Vagina (tissue), 2 donors: ENCODE measurements at regions not wholly inside any gene's neighbourhood (a gene's known extent, or its start where the extent isn't known, plus 50 kb on each side); places are given as distances from the start of the nearest gene placed in this dataset.

ENCODE experiments used
- DNase-seq, 2 donors: peaks; one replicate each; pipeline ENCODE4 v3.0.0-alpha.2; 2017; ENCODE audit errors: extremely low spot score in 2 of 2
- H3K27ac ChIP-seq: fragments of 200-600 bp; sonication (generic); one replicate; pipeline ENCODE4 v1.5.1; 2019
- H3K27me3 ChIP-seq: fragments of 200-600 bp; sonication (generic); one replicate; pipeline ENCODE4 v1.5.1; 2019
- H3K36me3 ChIP-seq, 2 donors: fragments of 200-600 bp; sonication (generic); one replicate each; pipeline ENCODE4 v1.5.1; 2017 to 2019
- H3K4me1 ChIP-seq: fragments of 200-600 bp; sonication (generic); one replicate; pipeline ENCODE4 v1.5.1; 2019
- H3K4me3 ChIP-seq, 2 donors: fragments of 200-600 bp; sonication (generic); 1 replicate in 1 of 2; 2 replicates in 1 of 2; pipeline ENCODE4 v1.5.1; 2016 to 2019
- H3K9me3 ChIP-seq: fragments of 200-600 bp; sonication (generic); one replicate; pipeline ENCODE4 v1.5.1; 2019
- CTCF ChIP-seq, 3 experiments: fragments of 450-650 bp in 2 of 3; fragments of 200-600 bp in 1 of 3; sonication (generic) in 1 of 3; IDR thresholded peaks; one replicate each; pipeline ENCODE4 v1.5.1; 2017 to 2019; ENCODE audit warnings: antibody characterized with exemption in 3 of 3, mild to moderate bottlenecking in 2 of 3, moderate library complexity in 2 of 3
- POLR2A ChIP-seq, 2 donors: fragments of 450-650 bp; IDR thresholded peaks; one replicate each; pipeline ENCODE4 v1.6.1; 2017; ENCODE audit warnings: antibody characterized with exemption in 2 of 2, mild to moderate bottlenecking in 2 of 2, moderate library complexity in 2 of 2
- POLR2AphosphoS5 ChIP-seq, 2 donors: sonication (generic); formaldehyde crosslinking; IDR thresholded peaks; one replicate each; pipeline ENCODE4 v1.9.0; 2017; ENCODE audit warnings: antibody characterized with exemption in 2 of 2, mild to moderate bottlenecking in 2 of 2, low read depth in 1 of 2; ENCODE audit not compliant: insufficient read depth in 1 of 2
- intact Hi-C: fragments of 100-400 bp; cut with DNase I; formaldehyde crosslinking; loops from one replicate; pipeline ENCODE4 v1.15.1; 2023

GRCh38 chr1:193377472-193377871 lies 191.1 kb upstream of the B3GALT2 start:
- DNase-seq = no peak
- no peaks in the 10 kb centered on the region for H3K27me3 ChIP-seq
- no peaks in the 10 kb centered on the region for H3K36me3 ChIP-seq
- no peaks in the 10 kb centered on the region for H3K9me3 ChIP-seq
- intact Hi-C loops = no loop called here
- H3K4me1 ChIP-seq = no peaks in the 10 kb centered on the region
- no peak overlapping the region for H3K27ac ChIP-seq
- TF ChIP-seq POLR2A (IDR thresholded peaks at IDR 0.05) (no peak), CTCF (IDR thresholded peaks at IDR 0.05) (no peak), POLR2AphosphoS5 (IDR thresholded peaks at IDR 0.05; ENCODE audit: insufficient read depth in 1 of 2, low read depth in 1 of 2) (no peak)
- H3K4me3 ChIP-seq = no peak overlapping the region

GRCh38 chr1:193372553-193372952 lies 186.1 kb upstream of the B3GALT2 start:
- no peak overlapping the region for H3K27ac ChIP-seq
- TF ChIP-seq POLR2AphosphoS5 (IDR thresholded peaks at IDR 0.05; ENCODE audit: insufficient read depth in 1 of 2, low read depth in 1 of 2) = no peak
- no peak for TF ChIP-seq CTCF (IDR thresholded peaks at IDR 0.05)
- no peak for TF ChIP-seq POLR2A (IDR thresholded peaks at IDR 0.05)
- H3K4me1 ChIP-seq = no peaks in the 10 kb centered on the region
- no peaks in the 10 kb centered on the region for H3K9me3 ChIP-seq
- intact Hi-C loops = no loop called here
- H3K36me3 ChIP-seq = no peaks in the 10 kb centered on the region
- H3K4me3 ChIP-seq = no peak overlapping the region
- no peak for DNase-seq
- H3K27me3 ChIP-seq = no peaks in the 10 kb centered on the region

GRCh38 chr1:193368302-193368701 lies 181.9 kb upstream of the B3GALT2 start:
- no peak overlapping the region for H3K27ac ChIP-seq
- intact Hi-C loops = no loop called here

GRCh38 chr1:193367863-193368262 lies 181.4 kb upstream of the B3GALT2 start:
- intact Hi-C loops = no loop called here
- no peak for TF ChIP-seq CTCF (IDR thresholded peaks at IDR 0.05)
- H3K36me3 ChIP-seq = no peaks in the 10 kb centered on the region
- H3K27ac ChIP-seq = no peak overlapping the region
- H3K9me3 ChIP-seq = no peaks in the 10 kb centered on the region
- no peaks in the 10 kb centered on the region for H3K4me1 ChIP-seq
- DNase-seq = no peak
- H3K4me3 ChIP-seq = no peak overlapping the region
- H3K27me3 ChIP-seq = no peaks in the 10 kb centered on the region

More at GRCh38 chr1:193368302-193368701, 181.9 kb upstream of the B3GALT2 start:
- Histone ChIP-seq H3K36me3 (no peaks in the 10 kb centered on the region), H3K4me3 (no peak overlapping the region), H3K4me1 (no peaks in the 10 kb centered on the region), H3K9me3 (no peaks in the 10 kb centered on the region), H3K27me3 (no peaks in the 10 kb centered on the region)
- no peak for DNase-seq
- no peak for TF ChIP-seq POLR2A (IDR thresholded peaks at IDR 0.05)
- TF ChIP-seq CTCF (IDR thresholded peaks at IDR 0.05) = no peak
- TF ChIP-seq POLR2AphosphoS5 (IDR thresholded peaks at IDR 0.05; ENCODE audit: insufficient read depth in 1 of 2, low read depth in 1 of 2) = no peak

- H3K27ac ChIP-seq = no peak overlapping the region
Measured at GRCh38 chr1:193366764-193367507, 180.5 kb upstream of the B3GALT2 start.

More at GRCh38 chr1:193366764-193367507, 180.5 kb upstream of the B3GALT2 start:
- intact Hi-C loops = no loop called here
- H3K9me3 ChIP-seq = no peaks in the 10 kb centered on the region
- H3K36me3 ChIP-seq = no peaks in the 10 kb centered on the region
- no peak for DNase-seq
- TF ChIP-seq POLR2AphosphoS5 (IDR thresholded peaks at IDR 0.05; ENCODE audit: insufficient read depth in 1 of 2, low read depth in 1 of 2) = no peak
- no peaks in the 10 kb centered on the region for H3K4me1 ChIP-seq
- H3K27me3 ChIP-seq = no peaks in the 10 kb centered on the region
- H3K4me3 ChIP-seq = no peak overlapping the region
